ENCODE measurements at regions not wholly inside any gene's neighbourhood (a gene's known extent, or its start where the extent isn't known, plus 50 kb on each side); places are given as distances from the start of the nearest gene placed in this dataset.

DNA sequence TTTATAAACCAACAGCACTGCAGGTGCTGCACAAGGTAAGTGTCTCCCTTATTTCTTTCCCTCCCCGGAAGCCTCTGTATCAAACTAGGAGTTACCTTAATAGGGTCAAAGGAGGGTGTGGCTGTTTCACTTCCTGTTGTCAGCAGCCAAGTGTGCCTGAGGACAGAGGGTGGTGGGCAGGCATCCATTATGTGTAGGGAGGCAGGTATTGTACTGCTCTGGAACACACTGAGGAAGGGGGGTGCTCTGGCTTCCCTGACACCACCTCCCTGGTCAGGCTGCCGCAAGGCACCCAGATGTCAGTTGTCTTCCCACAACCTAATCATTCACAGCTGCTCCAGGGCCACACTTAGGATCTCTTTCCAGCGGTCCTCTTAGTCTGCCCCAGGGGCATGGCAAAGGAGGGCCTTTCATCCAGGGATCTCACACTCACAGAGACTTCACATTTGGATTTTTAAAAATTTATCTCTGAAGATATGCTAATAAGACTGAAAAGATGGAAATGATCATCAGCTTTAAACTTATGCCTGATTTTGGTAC, 132.0 kb upstream of the ARHGAP5 start:
- Histone ChIP-seq H3K4me2 (ENCODE audit: insufficient read depth, low read length) (peak overlapping the region; percentile 37), H3K27ac (ENCODE audit: extremely low read depth, low read depth, low read length) (no peak overlapping the region), H3K4me3 (no peak overlapping the region), H3K36me3 (ENCODE audit: control insufficient read depth, insufficient read depth, low read length) (no peaks in the 10 kb centered on the region), H2AFZ (ENCODE audit: low read depth, low read length) (peak overlapping the region; percentile 72), H3K27me3 (ENCODE audit: control insufficient read depth in 2 of 2, insufficient read depth in 2 of 2, low read length in 2 of 2) (no peaks in the 10 kb centered on the region), H4K20me1 (replicated peaks; ENCODE audit: control insufficient read depth, insufficient read depth, low read length) (no peaks in the 10 kb centered on the region), H3K9me1 (ENCODE audit: control insufficient read depth, insufficient read depth, low read length) (no peaks in the 10 kb centered on the region), H3K4me1 (replicated peaks in 1 of 2; ENCODE audit: control insufficient read depth in 2 of 2, insufficient read depth in 2 of 2, low read length in 2 of 2) (peaks cover 0 to 16% of the 10 kb centered on the region in 2 experiments; a peak in 3 of 5 replicates), H3K9ac (ENCODE audit: insufficient read depth in 1 of 2, low read depth in 2 of 2, low read length in 2 of 2) (peak overlapping the region in 1 of 2 experiments; percentile 68; a peak in 1 of 4 replicates), H3K9me3 (replicated peaks; ENCODE audit: control insufficient read depth, insufficient read depth, low read depth, low read length) (no peaks in the 10 kb centered on the region), H3K79me2 (ENCODE audit: control insufficient read depth, insufficient read depth, low read length) (no peaks in the 10 kb centered on the region)
- peak; percentile 78 for ATAC-seq
- intact Hi-C loops (cut with micrococcal nuclease) (no loop called here), in situ Hi-C loops (cut with MboI) (no loop called here)
- WGBS (ENCODE audit: insufficient coverage, low coverage, missing lambda C conversion rate): 38% methylated on average over 3 of the region's 3 CpGs
- BruUV-seq (replicated peaks): no TSS peak
- ChIA-PET POLR2A (interaction anchor here (0.5 kb wide), 1 partner anchor 682 kb away, joined by 4 read pairs; no protein-coding TSS in a partner anchor), CTCF (ENCODE audit: low intra/inter-chr PET ratio) (no interaction called here)
- peak in 1 of 4 experiments; percentile 11 for DNase-seq (ENCODE audit: extremely low read depth in 1 of 4, low spot score in 3 of 4)
- no peak for FAIRE-seq
- TF ChIP-seq CBX5 (IDR thresholded peaks at IDR 0.05; ENCODE audit: borderline replicate concordance, low read depth) (no peak), ZNF175 (CRISPR knock-in tag; IDR thresholded peaks at IDR 0.05; ENCODE audit: low read depth) (no peak), YY1 (IDR thresholded peaks at IDR 0.05; ENCODE audit: borderline replicate concordance in 1 of 3, control insufficient read depth in 1 of 3, extremely low read depth in 1 of 3, insufficient read depth in 3 of 3, insufficient read length in 1 of 3, insufficient replicate concordance in 2 of 3, low read depth in 1 of 3, low read length in 2 of 3) (peak in 1 of 3 experiments; percentile 62), SRF (CRISPR knock-in tag; IDR thresholded peaks at IDR 0.05) (peak in 1 of 2 experiments; percentile 80; a peak in 2 of 4 replicates), ZBTB40 (IDR thresholded peaks at IDR 0.05) (peak; percentile 51; the same call in 1 of the 2 replicates), ZBTB40 (CRISPR knock-in tag; IDR thresholded peaks at IDR 0.05) (no peak)
- TF ChIP-seq, protein P1, sequence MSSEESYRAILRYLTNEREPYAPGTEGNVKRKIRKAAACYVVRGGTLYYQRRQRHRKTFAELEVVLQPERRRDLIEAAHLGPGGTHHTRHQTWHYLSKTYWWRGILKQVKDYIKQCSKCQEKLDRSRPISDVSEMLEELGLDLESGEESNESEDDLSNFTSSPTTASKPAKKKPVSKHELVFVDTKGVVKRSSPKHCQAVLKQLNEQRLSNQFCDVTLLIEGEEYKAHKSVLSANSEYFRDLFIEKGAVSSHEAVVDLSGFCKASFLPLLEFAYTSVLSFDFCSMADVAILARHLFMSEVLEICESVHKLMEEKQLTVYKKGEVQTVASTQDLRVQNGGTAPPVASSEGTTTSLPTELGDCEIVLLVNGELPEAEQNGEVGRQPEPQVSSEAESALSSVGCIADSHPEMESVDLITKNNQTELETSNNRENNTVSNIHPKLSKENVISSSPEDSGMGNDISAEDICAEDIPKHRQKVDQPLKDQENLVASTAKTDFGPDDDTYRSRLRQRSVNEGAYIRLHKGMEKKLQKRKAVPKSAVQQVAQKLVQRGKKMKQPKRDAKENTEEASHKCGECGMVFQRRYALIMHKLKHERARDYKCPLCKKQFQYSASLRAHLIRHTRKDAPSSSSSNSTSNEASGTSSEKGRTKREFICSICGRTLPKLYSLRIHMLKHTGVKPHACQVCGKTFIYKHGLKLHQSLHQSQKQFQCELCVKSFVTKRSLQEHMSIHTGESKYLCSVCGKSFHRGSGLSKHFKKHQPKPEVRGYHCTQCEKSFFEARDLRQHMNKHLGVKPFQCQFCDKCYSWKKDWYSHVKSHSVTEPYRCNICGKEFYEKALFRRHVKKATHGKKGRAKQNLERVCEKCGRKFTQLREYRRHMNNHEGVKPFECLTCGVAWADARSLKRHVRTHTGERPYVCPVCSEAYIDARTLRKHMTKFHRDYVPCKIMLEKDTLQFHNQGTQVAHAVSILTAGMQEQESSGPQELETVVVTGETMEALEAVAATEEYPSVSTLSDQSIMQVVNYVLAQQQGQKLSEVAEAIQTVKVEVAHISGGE (CRISPR knock-in tag; IDR thresholded peaks at IDR 0.05): peak in 1 of 3 experiments; percentile 57; a peak in 1 of 6 replicates
